ENCODE measurements at regions not wholly inside any gene's neighbourhood (a gene's known extent, or its start where the extent isn't known, plus 50 kb on each side); places are given as distances from the start of the nearest gene placed in this dataset.

GRCh38 chr1:221031458-221032203 is 152.4 kb downstream of the HLX start:
- TF ChIP-seq SPI1 (IDR thresholded peaks at IDR 0.05; ENCODE audit: borderline replicate concordance, insufficient read depth, low read depth, low read length) (peak; percentile 19; the same call in 1 of the 2 replicates), MYC (IDR thresholded peaks at IDR 0.05; ENCODE audit: insufficient read depth, insufficient read length, insufficient replicate concordance, low read length, severe bottlenecking) (no peak), REST (IDR thresholded peaks at IDR 0.05; ENCODE audit: low read depth, low read length) (peak; percentile 33; the same call in 1 of the 2 replicates), GATAD2B (conservative IDR thresholded peaks at IDR 0.05; ENCODE audit: low read depth) (no peak), GABPA (IDR thresholded peaks at IDR 0.05; ENCODE audit: low read depth) (no peak), HCFC1 (IDR thresholded peaks at IDR 0.05; ENCODE audit: low read length) (no peak), FOXK2 (IDR thresholded peaks at IDR 0.05) (no peak)
- TF ChIP-seq, protein P1, sequence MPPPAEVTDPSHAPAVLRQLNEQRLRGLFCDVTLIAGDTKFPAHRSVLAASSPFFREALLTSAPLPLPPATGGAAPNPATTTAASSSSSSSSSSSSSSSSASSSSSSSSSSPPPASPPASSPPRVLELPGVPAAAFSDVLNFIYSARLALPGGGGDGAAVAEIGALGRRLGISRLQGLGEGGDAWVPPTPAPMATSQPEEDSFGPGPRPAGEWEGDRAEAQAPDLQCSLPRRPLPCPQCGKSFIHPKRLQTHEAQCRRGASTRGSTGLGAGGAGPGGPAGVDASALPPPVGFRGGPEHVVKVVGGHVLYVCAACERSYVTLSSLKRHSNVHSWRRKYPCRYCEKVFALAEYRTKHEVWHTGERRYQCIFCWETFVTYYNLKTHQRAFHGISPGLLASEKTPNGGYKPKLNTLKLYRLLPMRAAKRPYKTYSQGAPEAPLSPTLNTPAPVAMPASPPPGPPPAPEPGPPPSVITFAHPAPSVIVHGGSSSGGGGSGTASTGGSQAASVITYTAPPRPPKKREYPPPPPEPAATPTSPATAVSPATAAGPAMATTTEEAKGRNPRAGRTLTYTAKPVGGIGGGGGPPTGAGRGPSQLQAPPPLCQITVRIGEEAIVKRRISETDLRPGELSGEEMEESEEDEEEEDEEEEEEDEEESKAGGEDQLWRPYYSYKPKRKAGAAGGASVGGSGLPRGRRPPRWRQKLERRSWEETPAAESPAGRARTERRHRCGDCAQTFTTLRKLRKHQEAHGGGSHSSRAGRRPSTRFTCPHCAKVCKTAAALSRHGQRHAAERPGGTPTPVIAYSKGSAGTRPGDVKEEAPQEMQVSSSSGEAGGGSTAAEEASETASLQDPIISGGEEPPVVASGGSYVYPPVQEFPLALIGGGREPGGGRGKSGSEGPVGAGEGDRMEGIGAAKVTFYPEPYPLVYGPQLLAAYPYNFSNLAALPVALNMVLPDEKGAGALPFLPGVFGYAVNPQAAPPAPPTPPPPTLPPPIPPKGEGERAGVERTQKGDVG (CRISPR knock-in tag; IDR thresholded peaks at IDR 0.05), result no peak
- no peak overlapping the region for H3K4me2 ChIP-seq (ENCODE audit: control insufficient read depth, insufficient read depth)
- DNase-seq (ENCODE audit: low read depth, low spot score) (no peak), FAIRE-seq (no peak), ATAC-seq (peak; percentile 39)
- CTCF ChIA-PET, result interaction anchor here (1.4 kb wide), 1 partner anchor 16 kb away, joined by 3 read pairs; no protein-coding TSS in a partner anchor
- no peaks in the 10 kb centered on the region for H3K4me1 ChIP-seq (ENCODE audit: control insufficient read depth, insufficient read depth, low read length)
- no peaks in the 10 kb centered on the region; the same call in 2 of the 3 replicates for H3K9me3 ChIP-seq (replicated peaks; ENCODE audit: control insufficient read depth, insufficient read depth, low read length)
- H3K27me3 ChIP-seq (replicated peaks in 1 of 2; ENCODE audit: control insufficient read depth in 2 of 2, insufficient read depth in 2 of 2, low read length in 1 of 2), result no peaks in the 10 kb centered on the region; a peak in 1 of 4 replicates
- H3K36me3 ChIP-seq (ENCODE audit: control insufficient read depth in 2 of 2, insufficient read depth in 2 of 2, low read length in 1 of 2), result no peaks in the 10 kb centered on the region
- 24% methylated on average over 3 of the region's 3 CpGs for WGBS (ENCODE audit: insufficient coverage, insufficient replicate concordance, low lambda C conversion rate, missing lambda C conversion rate)
- no peak overlapping the region for H3K4me3 ChIP-seq
- POLR2A ChIA-PET, result no interaction called here
- no peak overlapping the region for H2AFZ ChIP-seq (ENCODE audit: control insufficient read depth, low read depth, low read length)
- no peaks in the 10 kb centered on the region for H4K20me1 ChIP-seq (ENCODE audit: control insufficient read depth, insufficient read depth)
- in situ Hi-C loops (cut with MboI) (no loop called here), intact Hi-C loops (cut with micrococcal nuclease; ENCODE audit: unreplicated experiment) (no loop called here)
- SMC1A ChIA-PET (ENCODE audit: uncharacterized antibody, unreplicated experiment), result no interaction called here
- RAD21 ChIA-PET (ENCODE audit: unreplicated experiment), result no interaction called here
- no peak overlapping the region for H3K27ac ChIP-seq (ENCODE audit: control insufficient read depth, insufficient read depth)
- BruUV-seq (replicated peaks), result no TSS peak
- no peaks in the 10 kb centered on the region for H3K79me2 ChIP-seq (ENCODE audit: control insufficient read depth, insufficient read depth, low read length)
- no peak overlapping the region for H3K9ac ChIP-seq (ENCODE audit: control insufficient read depth, insufficient read depth, low read length)
